Left lung (tissue), 4 donors: ENCODE measurements at regions not wholly inside any gene's neighbourhood (a gene's known extent, or its start where the extent isn't known, plus 50 kb on each side); places are given as distances from the start of the nearest gene placed in this dataset.
"Not testable (repeated sequence)": the region's sequence is repeated elsewhere in the genome, so short reads cannot be mapped to it uniquely, and the experiment has no call there.

ENCODE experiments used
- ATAC-seq: fragments of 200-7000 bp; cut with Tn5 transposase; one replicate; pipeline ENCODE4 v1.9.1; 2020; ENCODE audit warnings: moderate library complexity
- DNase-seq, 4 donors: peaks; one replicate each; pipeline ENCODE4 v3.0.0-alpha.2; 2013 to 2020
- H3K27ac ChIP-seq, 2 donors: fragments of 200-600 bp; sonication (generic) in 1 of 2; one replicate each; pipeline versions ENCODE4 v1.5.0 to v1.8.0; 2020 to 2021
- H3K27me3 ChIP-seq, 2 donors: fragments of 200-600 bp; sonication (generic) in 1 of 2; one replicate each; pipeline versions ENCODE4 v1.5.0 to v1.8.0; 2020 to 2021
- H3K36me3 ChIP-seq, 2 donors: fragments of 200-600 bp; sonication (generic) in 1 of 2; one replicate each; pipeline versions ENCODE4 v1.5.0 to v1.8.0; 2020 to 2021
- H3K4me1 ChIP-seq, 2 donors: fragments of 200-600 bp; one replicate each; pipeline ENCODE4 v1.8.0; 2021
- H3K4me3 ChIP-seq, 2 donors: fragments of 200-600 bp; sonication (generic) in 1 of 2; one replicate each; pipeline versions ENCODE4 v1.5.0 to v1.8.0; 2020 to 2021; ENCODE audit warnings: mild to moderate bottlenecking in 1 of 2
- H3K9me3 ChIP-seq, 2 donors: fragments of 200-600 bp; sonication (generic) in 1 of 2; one replicate each; pipeline versions ENCODE4 v1.5.0 to v1.8.0; 2020 to 2021
- CTCF ChIP-seq, 2 donors: fragments of 200-600 bp; sonication (generic) in 1 of 2; IDR thresholded peaks; one replicate each; pipeline versions ENCODE4 v1.5.0 to v1.8.0; 2021; ENCODE audit warnings: antibody characterized with exemption in 2 of 2
- intact Hi-C, 2 donors: fragments of 100-400 bp; cut with DNase I; formaldehyde crosslinking; loops; one replicate each; pipeline versions ENCODE4 v1.11.2 to v1.14.2; 2022
- donor health status: DM: no; HTN: yes; CAD: no.
- donor health status: DM: no; HTN: no; CAD: no.

- no peaks in the 10 kb centered on the region for H3K27me3 ChIP-seq
- no peak for TF ChIP-seq CTCF (IDR thresholded peaks at IDR 0.05)
- no peaks in the 10 kb centered on the region for H3K9me3 ChIP-seq
- DNase-seq = no peak
- intact Hi-C loops = no loop called here
- ATAC-seq = peak; percentile 32
- no peak overlapping the region for H3K4me3 ChIP-seq
- H3K27ac ChIP-seq = no peak overlapping the region
- no peaks in the 10 kb centered on the region for H3K4me1 ChIP-seq
- H3K36me3 ChIP-seq = no peaks in the 10 kb centered on the region
Measured at GRCh38 chr6:92110403-92110802, 1309.0 kb downstream of the EPHA7 start.

- no peak overlapping the region for H3K27ac ChIP-seq
- ATAC-seq = no peak
- peaks cover 0 to 4% of the 10 kb centered on the region in 2 donors for H3K9me3 ChIP-seq
- H3K4me3 ChIP-seq = no peak overlapping the region
- no peak for TF ChIP-seq CTCF (IDR thresholded peaks at IDR 0.05)
- DNase-seq = no peak
- H3K27me3 ChIP-seq = no peaks in the 10 kb centered on the region
- no peaks in the 10 kb centered on the region for H3K4me1 ChIP-seq
- intact Hi-C loops = no loop called here
- no peaks in the 10 kb centered on the region for H3K36me3 ChIP-seq
Measured at GRCh38 chr6:92109956-92110355, 1309.4 kb downstream of the EPHA7 start.

- H3K4me1 ChIP-seq = no peaks in the 10 kb centered on the region
- intact Hi-C loops = no loop called here
- no peak overlapping the region for H3K27ac ChIP-seq
- no peaks in the 10 kb centered on the region for H3K27me3 ChIP-seq
- ATAC-seq (no peak), DNase-seq (no peak)
- no peak for TF ChIP-seq CTCF (IDR thresholded peaks at IDR 0.05)
- H3K9me3 ChIP-seq = peaks cover 0 to 4% of the 10 kb centered on the region in 2 donors
- H3K4me3 ChIP-seq = no peak overlapping the region
- no peaks in the 10 kb centered on the region for H3K36me3 ChIP-seq
Measured at GRCh38 chr6:92109256-92109655, 1310.1 kb downstream of the EPHA7 start.

- TF ChIP-seq CTCF (IDR thresholded peaks at IDR 0.05) = no peak
- Histone ChIP-seq H3K4me1 (no peaks in the 10 kb centered on the region), H3K27ac (no peak overlapping the region), H3K4me3 (no peak overlapping the region), H3K27me3 (no peaks in the 10 kb centered on the region), H3K9me3 (peaks cover 0 to 20% of the 10 kb centered on the region in 2 donors), H3K36me3 (no peaks in the 10 kb centered on the region)
- DNase-seq (no peak), ATAC-seq (no peak)
- intact Hi-C loops = no loop called here
Measured at GRCh38 chr6:92086750-92087149, 1332.6 kb downstream of the EPHA7 start.

- H3K36me3 ChIP-seq, H3K4me1 ChIP-seq, H3K4me3 ChIP-seq, H3K27ac ChIP-seq, DNase-seq, ATAC-seq, H3K27me3 ChIP-seq, intact Hi-C loops: not testable (repeated sequence)
- H3K9me3 ChIP-seq = peaks cover 0 to 26% of the 10 kb centered on the region in 2 donors
Measured at GRCh38 chr6:92083914-92084313, 1335.4 kb downstream of the EPHA7 start.

GRCh38 chr6:92072387-92072786, 1347.0 kb downstream of the EPHA7 start:
- Histone ChIP-seq H3K4me1 (no peaks in the 10 kb centered on the region), H3K27ac (no peak overlapping the region), H3K36me3 (no peaks in the 10 kb centered on the region), H3K4me3 (no peak overlapping the region), H3K9me3 (no peaks in the 10 kb centered on the region), H3K27me3 (no peaks in the 10 kb centered on the region)
- DNase-seq (no peak), ATAC-seq (no peak)
- intact Hi-C loops = no loop called here
- TF ChIP-seq CTCF (IDR thresholded peaks at IDR 0.05) = no peak
